CD4-positive, alpha-beta T cell (primary cell): ENCODE measurements at regions not wholly inside any gene's neighbourhood (a gene's known extent, or its start where the extent isn't known, plus 50 kb on each side); places are given as distances from the start of the nearest gene placed in this dataset.

Experiments used
- ATAC-seq: fragments of 200-7000 bp; cut with Tn5 transposase; one replicate; pipeline ENCODE4 v1.10.0; 2022; ENCODE audit warnings: mild to moderate bottlenecking; ENCODE audit not compliant: poor library complexity
- CTCF ChIA-PET: fragments of 350-600 bp; sonication (Branson Sonifier 250); formaldehyde crosslinking; loops from one replicate; lab custom pipeline; 2021; ENCODE audit warnings: antibody characterized with exemption, inconsistent platforms; lab: Charles Lee
- POLR2A ChIA-PET: fragments of 350-600 bp; sonication (Branson Sonifier 250); formaldehyde crosslinking; loops from one replicate; lab custom pipeline; 2021; ENCODE audit warnings: antibody characterized with exemption, inconsistent platforms; lab: Charles Lee
- DNase-seq, 14 experiments: peaks; one replicate each; pipeline ENCODE4 v3.0.0-alpha.2; 2013 to 2020; ENCODE audit warnings: mixed read lengths in 2 of 14
- H3K27ac ChIP-seq, 2 donors: one replicate each; pipeline versions ENCODE4 v1.5.1 to v1.7.0; 2013; ENCODE audit warnings: low read length in 2 of 2, low read depth in 1 of 2, mild to moderate bottlenecking in 1 of 2
- H3K27me3 ChIP-seq, 2 experiments: 1 replicate in 1 of 2; 2 replicates in 1 of 2; pipeline versions ENCODE4 v1.6.1 to v1.7.0; 2013; ENCODE audit warnings: low read length in 2 of 2, control low read depth in 1 of 2, mild to moderate bottlenecking in 1 of 2, moderate library complexity in 1 of 2; ENCODE audit not compliant: insufficient read depth in 2 of 2, control insufficient read depth in 1 of 2
- H3K36me3 ChIP-seq: one replicate; pipeline ENCODE4 v1.6.1; 2013; ENCODE audit warnings: low read length, control low read depth; ENCODE audit not compliant: insufficient read depth
- H3K4me1 ChIP-seq: one replicate; pipeline ENCODE4 v1.6.1; 2013; ENCODE audit warnings: low read length, control low read depth; ENCODE audit not compliant: insufficient read depth
- H3K4me3 ChIP-seq: one replicate; pipeline ENCODE4 v1.5.1; 2013; ENCODE audit warnings: mild to moderate bottlenecking, low read length, moderate library complexity
- H3K9me3 ChIP-seq, 2 experiments: 1 replicate in 1 of 2; 2 replicates in 1 of 2; pipeline versions ENCODE4 v1.6.1 to v1.7.0; 2013; ENCODE audit warnings: low read length in 2 of 2, mild to moderate bottlenecking in 2 of 2, control low read depth in 1 of 2, moderate library complexity in 1 of 2; ENCODE audit not compliant: control insufficient read depth in 1 of 2, insufficient read depth in 1 of 2
- H3K27ac Mint-ChIP-seq: one replicate; pipeline ENCODE4 v1.8.0; 2020; ENCODE audit warnings: mixed read lengths
- H3K27me3 Mint-ChIP-seq: one replicate; pipeline ENCODE4 v1.8.0; 2021; ENCODE audit warnings: mixed read lengths
- H3K36me3 Mint-ChIP-seq: one replicate; pipeline ENCODE4 v1.8.0; 2021; ENCODE audit warnings: low read depth, mixed read lengths
- H3K4me1 Mint-ChIP-seq: one replicate; pipeline ENCODE4 v1.8.0; 2021; ENCODE audit warnings: low read depth, mixed read lengths
- H3K4me3 Mint-ChIP-seq: one replicate; pipeline ENCODE4 v1.8.0; 2020; ENCODE audit warnings: mild to moderate bottlenecking, mixed read lengths
- H3K9me3 Mint-ChIP-seq: one replicate; pipeline ENCODE4 v1.8.0; 2020; ENCODE audit warnings: mixed read lengths
- intact Hi-C, 2 experiments: fragments of 100-400 bp; cut with DNase I in 1 of 2; cut with micrococcal nuclease in 1 of 2; formaldehyde crosslinking; loops; one replicate each; pipeline versions ENCODE4 v1.15.1 to v1.9.0; 2023 to 2025; cut with DNase I, micrococcal nuclease
- TF ChIP-seq, protein P1 (sequence below): fragments of 200-600 bp; IDR thresholded peaks from one replicate; pipeline ENCODE4 v1.8.0; 2022; ENCODE audit warnings: antibody characterized with exemption, mild to moderate bottlenecking

DNA sequence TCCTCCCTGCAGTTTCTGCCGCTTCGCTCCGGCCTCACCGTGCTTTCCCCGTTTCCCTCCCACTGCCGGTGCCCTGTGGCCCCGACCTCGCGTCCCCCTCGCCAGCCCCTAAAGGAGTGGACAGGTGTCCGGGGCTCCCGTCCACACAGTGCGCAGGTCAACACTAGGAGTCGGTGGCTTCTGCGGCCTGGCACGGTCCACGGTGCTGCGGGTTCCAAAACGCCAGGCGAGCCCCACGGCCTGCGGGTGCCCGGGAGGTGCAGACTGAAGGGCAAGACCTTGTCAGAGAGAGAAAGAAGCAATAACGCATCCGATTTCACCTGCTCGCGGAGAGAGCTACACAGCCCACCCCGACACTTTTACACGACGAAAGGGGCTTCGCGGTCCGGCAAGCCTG, 588.7 kb upstream of the SALL3 start:
- POLR2A ChIA-PET, result no interaction called here
- H3K27ac ChIP-seq, result no peak overlapping the region
- CTCF ChIA-PET, result no interaction called here
- intact Hi-C loops, result no loop called here
- H3K27me3 Mint-ChIP-seq, result no peaks in the 10 kb centered on the region
- no peak overlapping the region for H3K4me3 ChIP-seq
- ATAC-seq (no peak), DNase-seq (no peak)
- no peaks in the 10 kb centered on the region for H3K27me3 ChIP-seq
- H3K4me3 Mint-ChIP-seq, result no peak overlapping the region
- H3K4me1 Mint-ChIP-seq, result no peaks in the 10 kb centered on the region
- H3K27ac Mint-ChIP-seq, result no peak overlapping the region
- TF ChIP-seq, protein P1, sequence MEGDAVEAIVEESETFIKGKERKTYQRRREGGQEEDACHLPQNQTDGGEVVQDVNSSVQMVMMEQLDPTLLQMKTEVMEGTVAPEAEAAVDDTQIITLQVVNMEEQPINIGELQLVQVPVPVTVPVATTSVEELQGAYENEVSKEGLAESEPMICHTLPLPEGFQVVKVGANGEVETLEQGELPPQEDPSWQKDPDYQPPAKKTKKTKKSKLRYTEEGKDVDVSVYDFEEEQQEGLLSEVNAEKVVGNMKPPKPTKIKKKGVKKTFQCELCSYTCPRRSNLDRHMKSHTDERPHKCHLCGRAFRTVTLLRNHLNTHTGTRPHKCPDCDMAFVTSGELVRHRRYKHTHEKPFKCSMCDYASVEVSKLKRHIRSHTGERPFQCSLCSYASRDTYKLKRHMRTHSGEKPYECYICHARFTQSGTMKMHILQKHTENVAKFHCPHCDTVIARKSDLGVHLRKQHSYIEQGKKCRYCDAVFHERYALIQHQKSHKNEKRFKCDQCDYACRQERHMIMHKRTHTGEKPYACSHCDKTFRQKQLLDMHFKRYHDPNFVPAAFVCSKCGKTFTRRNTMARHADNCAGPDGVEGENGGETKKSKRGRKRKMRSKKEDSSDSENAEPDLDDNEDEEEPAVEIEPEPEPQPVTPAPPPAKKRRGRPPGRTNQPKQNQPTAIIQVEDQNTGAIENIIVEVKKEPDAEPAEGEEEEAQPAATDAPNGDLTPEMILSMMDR, result no peak
- H3K36me3 Mint-ChIP-seq, result no peaks in the 10 kb centered on the region
- peaks cover 0 to 40% of the 10 kb centered on the region in 2 experiments for H3K9me3 ChIP-seq
- no peaks in the 10 kb centered on the region for H3K36me3 ChIP-seq
- no peaks in the 10 kb centered on the region for H3K4me1 ChIP-seq
- peaks cover 8% of the 10 kb centered on the region for H3K9me3 Mint-ChIP-seq

DNA sequence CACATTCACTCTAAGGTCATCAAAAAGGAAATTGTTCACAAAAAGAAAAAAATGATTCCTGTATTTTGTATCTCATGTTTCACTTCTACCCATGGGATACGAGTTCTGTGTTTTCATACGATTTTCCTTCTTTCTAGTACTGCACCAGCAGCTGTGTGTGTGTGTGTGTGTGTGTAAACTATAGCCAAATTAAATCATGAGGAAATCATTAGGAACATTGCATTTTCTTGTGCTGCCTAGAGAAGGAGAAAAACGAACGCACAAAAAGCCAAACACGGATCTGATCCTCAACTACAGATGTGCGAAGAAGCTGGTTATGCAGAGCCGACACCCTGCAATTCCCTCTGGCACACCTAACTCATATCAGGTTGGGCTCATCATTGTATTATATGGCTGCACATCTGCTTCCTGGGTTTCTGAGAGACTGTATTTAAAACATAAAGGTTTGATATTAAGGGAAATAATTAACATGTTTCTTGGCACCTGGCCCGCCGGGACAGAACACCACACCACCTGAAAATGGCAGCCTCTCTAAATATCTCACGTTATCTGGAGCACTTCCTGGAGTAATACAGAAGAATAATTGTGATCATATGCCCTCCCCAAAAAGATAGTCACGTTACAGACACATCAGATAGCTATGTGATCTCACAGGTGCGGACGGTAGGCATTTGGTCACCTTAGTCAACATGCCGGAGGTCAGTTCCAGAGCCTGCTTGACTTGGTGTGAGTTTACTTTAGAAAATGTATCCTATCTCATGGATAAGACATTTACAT, 586.3 kb upstream of the SALL3 start:
- TF ChIP-seq, protein P1, result no peak
- CTCF ChIA-PET, result no interaction called here
- H3K36me3 Mint-ChIP-seq, result no peaks in the 10 kb centered on the region
- Histone ChIP-seq H3K4me3 (no peak overlapping the region), H3K27me3 (no peaks in the 10 kb centered on the region), H3K9me3 (peaks cover 0 to 46% of the 10 kb centered on the region in 2 experiments), H3K4me1 (no peaks in the 10 kb centered on the region), H3K36me3 (no peaks in the 10 kb centered on the region), H3K27ac (no peak overlapping the region)
- ATAC-seq, result no peak
- POLR2A ChIA-PET, result no interaction called here
- H3K4me1 Mint-ChIP-seq, result no peaks in the 10 kb centered on the region
- no peak overlapping the region for H3K27ac Mint-ChIP-seq
- no peak for DNase-seq
- intact Hi-C loops, result no loop called here
- no peak overlapping the region for H3K4me3 Mint-ChIP-seq
- H3K9me3 Mint-ChIP-seq, result peaks cover 4% of the 10 kb centered on the region
- no peaks in the 10 kb centered on the region for H3K27me3 Mint-ChIP-seq

DNA sequence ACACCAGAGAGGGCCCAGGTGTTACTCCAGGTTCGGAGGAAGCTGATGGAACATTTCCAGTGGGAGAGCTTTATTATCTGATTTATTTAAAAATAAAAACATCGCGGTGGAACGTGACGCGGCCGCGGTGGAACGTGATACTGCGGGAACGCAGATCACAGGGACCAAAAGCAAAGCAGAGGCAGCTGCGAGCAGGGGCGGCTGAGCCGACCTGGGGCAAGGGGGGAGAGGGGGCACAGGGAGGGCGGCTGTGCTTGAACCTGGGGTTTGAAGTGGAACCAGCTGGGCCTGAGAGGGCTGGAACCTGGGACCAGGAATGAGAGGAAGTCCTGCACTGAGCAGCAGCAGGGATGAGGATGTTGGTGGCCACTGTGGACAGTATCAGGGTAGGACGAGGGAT, 583.5 kb upstream of the SALL3 start:
- ATAC-seq (no peak), DNase-seq (no peak)
- no peak overlapping the region for H3K27ac ChIP-seq
- TF ChIP-seq, protein P1, result no peak
- Mint-ChIP-seq H3K36me3 (no peaks in the 10 kb centered on the region), H3K27me3 (no peaks in the 10 kb centered on the region), H3K9me3 (no peaks in the 10 kb centered on the region), H3K27ac (no peak overlapping the region), H3K4me3 (no peak overlapping the region), H3K4me1 (no peaks in the 10 kb centered on the region)
- H3K4me3 ChIP-seq, result no peak overlapping the region
- CTCF ChIA-PET, result no interaction called here
- intact Hi-C loops, result no loop called here
- no peaks in the 10 kb centered on the region for H3K4me1 ChIP-seq
- H3K27me3 ChIP-seq, result no peaks in the 10 kb centered on the region
- no peaks in the 10 kb centered on the region for H3K36me3 ChIP-seq
- POLR2A ChIA-PET, result no interaction called here
- H3K9me3 ChIP-seq, result peaks cover 0 to 32% of the 10 kb centered on the region in 2 experiments
